ENCODE measurements at regions not wholly inside any gene's neighbourhood (a gene's known extent, or its start where the extent isn't known, plus 50 kb on each side); places are given as distances from the start of the nearest gene placed in this dataset.

DNA sequence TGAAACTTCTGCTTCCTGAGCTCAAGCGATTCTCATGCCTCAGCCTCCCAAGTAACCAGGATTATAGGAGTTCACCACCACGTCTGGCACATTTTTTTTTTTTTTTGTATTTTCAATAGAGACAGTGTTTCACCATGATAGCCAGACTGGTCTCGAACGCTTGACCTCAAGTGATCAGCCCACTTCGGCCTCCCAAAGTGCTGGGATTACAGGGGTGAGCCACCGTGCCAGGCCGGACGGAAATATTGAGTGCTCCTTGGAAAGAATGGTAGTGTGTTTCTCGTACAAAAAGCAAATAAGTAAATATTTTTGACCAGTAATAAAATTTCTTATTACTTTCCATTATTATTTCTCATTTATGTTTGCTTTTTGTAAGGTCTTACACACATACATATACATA is 1307.9 kb upstream of the CDH6 start:
- peaks cover 6 to 7% of the 10 kb centered on the region in 2 donors for H3K4me1 ChIP-seq (replicated peaks in 1 of 2)
- H3K4me3 ChIP-seq, result no peak overlapping the region
- 10 to 100% (median 74%) methylated on average over 4 to 9 of the region's 9 CpGs; no CpG with 5 or more reads in 1 of the 10 experiments for WGBS, 10 experiments
- in situ Hi-C loops (cut with MboI; ENCODE audit: low pct_unique_long_range_greater_than_20kb in 2 of 9, low sequenced_read_pairs in 9 of 9, unreplicated experiment in 9 of 9), result no loop called here
- ATAC-seq (replicated peaks in 6 of 8), result no peak
- no peak overlapping the region for H3K27ac ChIP-seq

DNA sequence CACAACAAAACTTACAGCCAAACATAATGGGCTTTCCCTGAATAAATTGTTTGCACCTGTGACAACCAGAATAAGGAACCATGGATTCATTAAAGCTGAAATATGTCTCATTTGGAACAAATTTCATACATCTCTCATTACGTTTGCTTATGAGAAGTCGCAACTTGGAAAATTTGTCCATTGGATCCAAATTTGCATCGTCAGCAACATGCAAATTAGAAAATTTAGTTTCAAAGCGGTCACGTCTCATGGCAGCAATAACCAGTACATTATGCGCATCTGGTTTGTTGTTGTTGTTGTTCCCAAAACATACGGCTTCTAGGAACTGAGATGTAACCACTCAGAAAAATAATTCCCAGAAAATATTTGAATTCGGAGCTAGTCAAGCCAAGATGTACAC is 1311.5 kb upstream of the CDH6 start:
- Histone ChIP-seq H3K4me3 (no peak overlapping the region), H3K27ac (no peak overlapping the region), H3K4me1 (replicated peaks in 1 of 2) (no peaks in the 10 kb centered on the region)
- no peak for ATAC-seq (replicated peaks in 6 of 8)
- in situ Hi-C loops (cut with MboI; ENCODE audit: low pct_unique_long_range_greater_than_20kb in 2 of 9, low sequenced_read_pairs in 9 of 9, unreplicated experiment in 9 of 9), result no loop called here
- 31 to 92% (median 73%) methylated on average over 1 to 8 of the region's 8 CpGs for WGBS, 10 experiments

DNA sequence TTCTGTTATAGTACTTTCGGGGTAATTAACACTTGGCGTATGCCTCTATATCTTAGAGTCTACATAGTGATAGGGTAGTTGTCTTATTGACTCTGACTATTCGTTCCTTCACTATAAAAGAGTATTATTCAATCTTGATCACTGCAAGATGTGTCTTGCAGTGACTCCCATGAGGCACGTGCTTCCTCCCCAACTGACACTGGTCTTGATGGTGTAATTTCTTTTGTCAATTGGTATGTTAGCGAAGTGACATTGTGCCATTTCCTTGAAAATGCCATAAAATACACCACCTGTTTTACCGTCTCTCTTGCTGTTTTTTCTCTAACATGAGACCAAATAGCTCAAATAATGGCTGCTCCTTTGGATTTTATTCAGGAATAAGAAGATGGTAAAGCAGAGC is 1314.1 kb upstream of the CDH6 start:
- no peak overlapping the region for H3K27ac ChIP-seq
- no peaks in the 10 kb centered on the region for H3K4me1 ChIP-seq (replicated peaks in 1 of 2)
- no peak overlapping the region for H3K4me3 ChIP-seq
- WGBS, 10 experiments, result 27 to 100% (median 86%) methylated on average over 1 to 5 of the region's 6 CpGs
- ATAC-seq (replicated peaks in 6 of 8), result no peak
- in situ Hi-C loops (cut with MboI; ENCODE audit: low pct_unique_long_range_greater_than_20kb in 2 of 9, low sequenced_read_pairs in 9 of 9, unreplicated experiment in 9 of 9), result no loop called here

DNA sequence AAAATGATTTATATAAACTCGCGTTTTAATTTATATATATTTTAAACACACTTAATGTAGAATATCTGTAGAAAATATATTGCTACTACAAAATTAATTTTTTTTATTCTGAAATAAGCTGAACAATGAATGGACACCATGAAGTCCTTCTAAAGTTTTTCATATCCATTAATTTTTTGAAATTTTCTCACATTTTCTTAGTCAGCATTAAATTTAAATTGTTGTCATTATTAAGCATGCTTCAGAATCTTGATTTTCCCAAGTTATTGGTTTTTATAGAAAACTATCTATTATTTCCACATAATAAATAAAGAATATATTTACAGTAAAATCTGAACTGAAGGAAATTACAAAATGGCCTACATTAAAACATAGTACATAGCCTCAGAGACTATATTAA is 1314.9 kb upstream of the CDH6 start:
- WGBS, 10 experiments, result 67 to 100% (median 100%) methylated on average over 2 of the region's 2 CpGs; no CpG with 5 or more reads in 3 of the 10 experiments
- in situ Hi-C loops (cut with MboI; ENCODE audit: low pct_unique_long_range_greater_than_20kb in 2 of 9, low sequenced_read_pairs in 9 of 9, unreplicated experiment in 9 of 9), result no loop called here
- ATAC-seq (replicated peaks in 6 of 8), result no peak
- Histone ChIP-seq H3K27ac (no peak overlapping the region), H3K4me1 (replicated peaks in 1 of 2) (no peaks in the 10 kb centered on the region), H3K4me3 (no peak overlapping the region)

DNA sequence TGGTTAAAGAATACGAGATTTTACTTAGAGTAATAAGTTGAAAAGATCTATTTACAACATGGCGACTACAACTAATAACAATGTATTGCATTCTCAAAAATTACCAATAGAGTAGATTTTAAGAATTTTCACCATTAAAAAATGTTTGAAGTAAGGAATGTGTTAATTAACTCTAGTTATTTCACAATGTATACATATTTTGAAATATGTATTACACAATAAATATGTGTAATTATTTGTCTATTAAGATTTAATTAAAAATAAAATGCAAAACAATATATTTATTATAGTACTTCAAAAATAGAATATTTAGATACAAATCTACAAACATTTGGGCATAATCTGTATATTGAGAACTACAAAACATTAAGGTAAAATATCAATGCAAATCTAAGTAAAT is 1326.3 kb upstream of the CDH6 start:
- WGBS, 10 experiments, result 0 to 94% (median 73%) methylated on average over 2 of the region's 2 CpGs; no CpG with 5 or more reads in 1 of the 10 experiments
- Histone ChIP-seq H3K4me3 (no peak overlapping the region), H3K4me1 (replicated peaks in 1 of 2) (no peaks in the 10 kb centered on the region)

DNA sequence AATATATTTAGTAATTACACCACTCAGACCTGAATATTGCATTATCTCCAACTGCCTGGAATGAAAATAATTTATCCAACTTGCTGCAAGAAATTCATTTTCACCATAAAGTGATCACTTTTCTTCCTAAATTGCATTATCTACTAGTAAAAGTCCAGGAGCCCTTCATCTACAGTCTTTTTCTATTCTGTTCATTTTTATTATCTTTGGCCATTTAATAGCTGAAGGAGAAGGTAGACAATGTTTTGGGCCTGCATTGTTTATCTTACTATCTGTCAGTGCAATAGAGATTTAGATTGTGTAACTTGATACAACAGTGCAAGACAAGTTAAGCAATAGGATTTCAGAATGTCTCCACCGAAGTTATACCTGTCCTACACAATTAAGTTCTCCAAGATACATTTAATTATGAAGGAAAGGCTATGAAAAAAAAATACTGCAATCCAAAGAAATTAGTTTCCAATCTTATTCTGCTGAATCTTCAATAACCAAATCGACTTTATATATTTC is 1339.7 kb upstream of the CDH6 start:
- H3K4me1 ChIP-seq (replicated peaks in 1 of 2), result peaks cover 0 to 3% of the 10 kb centered on the region in 2 donors
- no peak for ATAC-seq (replicated peaks in 6 of 8)
- WGBS, 10 experiments, result 0 to 90% (median 39%) methylated on average over 1 to 2 of the region's 2 CpGs
- in situ Hi-C loops (cut with MboI; ENCODE audit: low pct_unique_long_range_greater_than_20kb in 2 of 9, low sequenced_read_pairs in 9 of 9, unreplicated experiment in 9 of 9), result no loop called here
- no peak overlapping the region for H3K4me3 ChIP-seq
- H3K27ac ChIP-seq, result no peak overlapping the region

More for the DNA sequence above, 1326.3 kb upstream of the CDH6 start:
- no peak for ATAC-seq (replicated peaks in 6 of 8)
- in situ Hi-C loops (cut with MboI; ENCODE audit: low pct_unique_long_range_greater_than_20kb in 2 of 9, low sequenced_read_pairs in 9 of 9, unreplicated experiment in 9 of 9), result no loop called here
- H3K27ac ChIP-seq, result no peak overlapping the region

DNA sequence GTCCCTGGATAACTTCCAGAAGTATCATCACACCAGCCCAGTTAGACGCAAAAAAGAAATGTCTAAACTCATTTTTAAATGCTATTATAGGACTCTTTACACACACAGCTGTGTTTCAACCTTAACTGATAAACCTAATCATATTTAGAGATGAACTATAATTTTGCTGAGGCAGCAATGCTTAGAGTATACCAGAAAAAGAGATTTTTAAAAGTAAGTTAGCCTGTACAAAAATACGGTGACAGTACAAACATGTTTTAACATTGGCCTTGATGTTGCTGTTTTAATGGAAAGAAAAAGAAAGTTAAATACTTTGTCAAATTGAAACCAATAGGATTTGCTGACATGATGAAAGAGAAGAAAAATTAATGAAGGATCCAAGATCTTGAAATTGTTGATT is 1341.2 kb upstream of the CDH6 start:
- H3K4me3 ChIP-seq, result no peak overlapping the region
- 4 to 100% (median 83%) methylated on average over 1 to 2 of the region's 2 CpGs for WGBS, 10 experiments
- in situ Hi-C loops (cut with MboI; ENCODE audit: low pct_unique_long_range_greater_than_20kb in 2 of 9, low sequenced_read_pairs in 9 of 9, unreplicated experiment in 9 of 9), result no loop called here
- H3K27ac ChIP-seq, result no peak overlapping the region
- H3K4me1 ChIP-seq (replicated peaks in 1 of 2), result peaks cover 0 to 3% of the 10 kb centered on the region in 2 donors
- no peak for ATAC-seq (replicated peaks in 6 of 8)

DNA sequence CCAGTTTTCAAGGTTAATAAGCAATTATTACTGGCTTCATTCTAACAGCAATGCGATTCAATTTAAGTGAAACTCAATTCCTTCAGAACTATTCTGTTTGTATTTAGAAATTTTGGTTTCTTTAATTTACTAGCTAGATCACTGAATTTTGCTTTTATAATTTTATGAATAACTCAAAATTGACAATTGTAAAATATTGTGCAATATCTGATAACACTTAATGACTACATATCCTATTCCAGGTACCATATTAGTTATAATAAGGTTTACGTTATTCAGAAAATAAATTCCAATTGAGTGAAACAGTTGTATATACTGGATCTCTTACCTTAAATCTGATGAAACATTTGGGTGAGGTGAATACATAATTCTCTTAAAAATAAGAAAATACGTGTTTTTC is 1348.3 kb upstream of the CDH6 start:
- Histone ChIP-seq H3K4me3 (no peak overlapping the region), H3K27ac (no peak overlapping the region), H3K4me1 (replicated peaks in 1 of 2) (no peaks in the 10 kb centered on the region)
- in situ Hi-C loops (cut with MboI; ENCODE audit: low pct_unique_long_range_greater_than_20kb in 2 of 9, low sequenced_read_pairs in 9 of 9, unreplicated experiment in 9 of 9), result no loop called here
- no peak for ATAC-seq (replicated peaks in 6 of 8)
- WGBS, 10 experiments, result 34 to 100% (median 91%) methylated on average over 1 to 3 of the region's 3 CpGs

DNA sequence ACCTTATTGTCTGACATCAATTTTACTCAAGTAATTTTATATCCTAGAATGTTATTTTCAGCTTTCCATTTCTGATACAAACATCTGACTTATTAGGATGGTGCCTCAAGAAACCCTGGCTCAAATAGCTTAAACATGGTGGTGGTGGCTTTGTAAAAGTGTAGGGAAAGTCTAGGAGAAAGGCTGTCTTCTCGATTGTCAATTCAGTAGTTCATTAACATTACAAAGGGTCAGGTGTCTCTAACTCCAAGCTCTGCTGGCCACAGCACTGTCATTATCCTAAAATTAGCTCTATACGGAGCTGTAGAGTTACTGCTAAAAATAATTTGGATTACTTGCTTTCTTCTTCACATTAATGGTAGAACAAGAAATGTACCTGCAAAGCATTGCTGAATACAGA is 1360.1 kb upstream of the CDH6 start:
- WGBS, 10 experiments, result 0 to 59% (median 25%) methylated on average over 1 to 2 of the region's 2 CpGs; no CpG with 5 or more reads in 1 of the 10 experiments
- Histone ChIP-seq H3K4me1 (replicated peaks in 1 of 2) (no peaks in the 10 kb centered on the region), H3K27ac (no peak overlapping the region), H3K4me3 (no peak overlapping the region)
- in situ Hi-C loops (cut with MboI; ENCODE audit: low pct_unique_long_range_greater_than_20kb in 2 of 9, low sequenced_read_pairs in 9 of 9, unreplicated experiment in 9 of 9), result no loop called here
- no peak for ATAC-seq (replicated peaks in 6 of 8)

DNA sequence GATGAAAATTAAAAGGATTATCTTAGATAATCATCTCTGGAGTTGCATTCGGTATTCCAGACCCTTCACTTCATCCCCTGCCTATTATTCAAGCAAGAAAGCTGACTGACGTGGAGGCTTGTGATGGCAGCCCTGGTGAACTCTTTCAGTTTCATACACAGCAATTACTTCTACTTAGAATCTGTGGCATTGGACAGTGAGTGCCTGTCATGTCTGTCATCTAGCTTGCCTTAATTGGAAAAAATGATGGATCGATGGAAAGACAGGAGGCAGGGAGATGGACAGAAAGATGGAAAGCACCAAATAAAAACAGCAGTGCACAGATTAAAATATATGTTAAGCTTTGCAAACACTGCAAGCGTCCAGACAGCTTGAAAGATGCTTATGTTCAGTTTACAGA is 1371.0 kb upstream of the CDH6 start:
- H3K27ac ChIP-seq, result no peak overlapping the region
- H3K4me1 ChIP-seq (replicated peaks in 1 of 2), result peaks cover 0 to 6% of the 10 kb centered on the region in 2 donors
- in situ Hi-C loops (cut with MboI; ENCODE audit: low pct_unique_long_range_greater_than_20kb in 2 of 9, low sequenced_read_pairs in 9 of 9, unreplicated experiment in 9 of 9), result no loop called here
- H3K4me3 ChIP-seq, result no peak overlapping the region
- WGBS, 10 experiments, result 0 to 88% (median 53%) methylated on average over 1 to 4 of the region's 4 CpGs
- ATAC-seq (replicated peaks in 6 of 8), result peak in 4 of 8 experiments; percentile 33 to 53 (median 45)

DNA sequence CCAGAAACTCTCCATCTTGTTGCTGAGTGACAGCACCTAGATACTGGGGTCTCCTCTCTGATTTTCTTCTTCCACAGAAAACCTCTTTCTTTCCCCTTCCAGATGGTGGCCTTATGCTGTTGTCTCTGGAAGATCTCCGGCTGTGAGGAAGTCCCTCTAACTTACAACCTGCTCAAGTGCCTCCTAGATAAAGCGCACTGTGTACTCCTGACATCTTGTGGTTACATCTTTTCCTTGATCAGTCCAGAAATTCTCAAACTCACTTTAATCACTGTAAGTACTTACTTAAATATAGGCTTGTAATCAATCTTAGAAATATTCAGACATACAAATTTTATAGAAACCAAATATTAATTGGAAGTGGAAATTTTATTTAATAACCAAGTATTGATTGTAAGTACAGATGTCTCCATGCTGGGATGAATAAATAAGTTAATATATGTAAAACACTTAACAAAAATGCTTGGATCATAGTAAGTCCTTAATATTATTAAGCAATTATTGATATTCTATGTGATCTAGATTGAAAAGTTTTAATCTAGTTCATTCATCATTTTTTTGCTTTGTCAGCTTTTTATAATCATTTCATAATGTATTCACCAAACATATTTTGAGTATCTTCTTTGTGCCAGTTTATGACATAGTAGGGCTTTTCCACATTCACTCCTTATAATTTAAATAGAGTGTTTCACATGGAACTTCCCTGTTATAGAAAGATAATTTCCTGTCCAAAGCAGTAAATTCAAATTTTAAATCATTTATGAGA is 1381.4 kb upstream of the CDH6 start:
- in situ Hi-C loops (cut with MboI; ENCODE audit: low pct_unique_long_range_greater_than_20kb in 2 of 9, low sequenced_read_pairs in 9 of 9, unreplicated experiment in 9 of 9), result no loop called here
- H3K27ac ChIP-seq, result no peak overlapping the region
- 0 to 100% (median 89%) methylated on average over 1 to 2 of the region's 2 CpGs; no CpG with 5 or more reads in 2 of the 10 experiments for WGBS, 10 experiments
- no peak overlapping the region for H3K4me3 ChIP-seq
- ATAC-seq (replicated peaks in 6 of 8), result no peak
- H3K4me1 ChIP-seq (replicated peaks in 1 of 2), result no peaks in the 10 kb centered on the region

DNA sequence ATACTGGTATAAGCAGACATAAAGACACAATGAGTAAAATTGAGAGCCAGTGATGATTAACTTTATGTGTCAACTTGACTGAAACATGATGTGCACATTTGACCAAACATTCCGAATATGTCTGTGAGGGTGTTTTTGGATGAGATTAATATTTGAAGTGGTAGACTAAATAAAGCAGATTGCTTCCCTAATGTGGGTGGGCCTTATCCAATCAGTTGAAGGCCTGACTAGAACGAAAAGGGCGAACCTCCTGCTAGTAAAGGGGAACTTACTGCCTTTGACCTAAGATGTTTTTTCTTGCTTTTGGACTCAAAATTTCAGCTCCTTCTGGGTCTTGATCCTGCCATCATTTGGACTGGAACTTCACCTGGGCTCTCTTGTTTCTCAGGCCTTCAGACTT is 1387.7 kb upstream of the CDH6 start:
- no peak overlapping the region for H3K27ac ChIP-seq
- ATAC-seq (replicated peaks in 6 of 8), result no peak
- no peak overlapping the region for H3K4me3 ChIP-seq
- H3K4me1 ChIP-seq (replicated peaks in 1 of 2), result no peaks in the 10 kb centered on the region
- WGBS, 10 experiments, result 11 to 97% (median 60%) methylated on average over 1 to 3 of the region's 3 CpGs
- in situ Hi-C loops (cut with MboI; ENCODE audit: low pct_unique_long_range_greater_than_20kb in 2 of 9, low sequenced_read_pairs in 9 of 9, unreplicated experiment in 9 of 9), result no loop called here

DNA sequence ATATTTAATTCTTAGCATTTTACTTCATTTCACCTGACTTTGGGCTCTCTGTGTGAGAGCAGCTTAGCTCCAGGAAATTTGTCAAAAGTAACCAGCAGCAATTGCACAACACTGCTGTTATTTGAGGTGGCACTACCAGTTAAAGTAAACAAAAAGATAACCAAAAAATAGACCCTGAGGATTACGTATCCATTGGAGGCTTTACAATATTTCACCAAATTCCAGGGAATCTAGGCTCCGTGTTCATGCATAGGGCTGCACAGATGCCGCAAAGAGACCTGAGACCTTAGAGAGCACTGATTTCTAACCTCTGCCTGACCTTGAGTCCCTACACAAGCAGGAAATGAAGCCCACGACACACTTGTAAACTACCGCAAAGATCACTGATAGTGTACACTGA is 1392.7 kb upstream of the CDH6 start:
- WGBS, 10 experiments, result 12 to 100% (median 89%) methylated on average over 1 to 5 of the region's 5 CpGs; no CpG with 5 or more reads in 2 of the 10 experiments
- in situ Hi-C loops (cut with MboI; ENCODE audit: low pct_unique_long_range_greater_than_20kb in 2 of 9, low sequenced_read_pairs in 9 of 9, unreplicated experiment in 9 of 9), result no loop called here
- no peak overlapping the region for H3K4me3 ChIP-seq
- no peak for ATAC-seq (replicated peaks in 6 of 8)
- H3K4me1 ChIP-seq (replicated peaks in 1 of 2), result no peaks in the 10 kb centered on the region
- no peak overlapping the region for H3K27ac ChIP-seq

DNA sequence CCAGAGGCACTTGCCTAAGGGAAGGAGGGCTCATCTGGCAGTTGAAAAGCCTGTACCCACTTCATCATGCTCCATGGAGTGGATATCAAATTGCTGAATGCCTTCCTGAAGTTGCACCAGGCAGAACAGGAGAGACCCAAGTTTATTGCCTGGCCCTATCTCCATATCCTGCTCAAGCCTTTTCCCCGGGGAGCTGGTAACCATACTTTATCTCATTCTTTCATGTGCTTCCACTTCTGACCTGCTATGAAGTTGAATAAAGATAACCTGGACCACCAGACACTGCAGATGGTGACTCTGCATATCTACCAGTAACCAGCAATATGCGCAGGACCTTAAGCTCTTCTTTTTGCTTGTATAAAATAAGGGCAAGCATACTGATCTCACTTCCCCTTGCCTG is 1397.5 kb upstream of the CDH6 start:
- in situ Hi-C loops (cut with MboI; ENCODE audit: low pct_unique_long_range_greater_than_20kb in 2 of 9, low sequenced_read_pairs in 9 of 9, unreplicated experiment in 9 of 9), result no loop called here
- Histone ChIP-seq H3K27ac (no peak overlapping the region), H3K4me3 (no peak overlapping the region), H3K4me1 (replicated peaks in 1 of 2) (no peaks in the 10 kb centered on the region)
- 0 to 100% (median 96%) methylated on average over 1 to 2 of the region's 2 CpGs; no CpG with 5 or more reads in 4 of the 10 experiments for WGBS, 10 experiments
- ATAC-seq (replicated peaks in 6 of 8), result no peak
